ENCODE measurements at regions not wholly inside any gene's neighbourhood (a gene's known extent, or its start where the extent isn't known, plus 50 kb on each side); places are given as distances from the start of the nearest gene placed in this dataset.

GRCh38 chr13:61692691-61693090, 277.0 kb upstream of the PCDH20 start:
- intact Hi-C loops (cut with DNase I): no loop called here
- DNase-seq (no peak), ATAC-seq (no peak)
- H3K4me1 ChIP-seq: no peaks in the 10 kb centered on the region
- no peak for TF ChIP-seq CTCF (IDR thresholded peaks at IDR 0.05)
- TF ChIP-seq POLR2A (IDR thresholded peaks at IDR 0.05): no peak
- H3K4me3 ChIP-seq: no peak overlapping the region
- H3K27me3 ChIP-seq: no peaks in the 10 kb centered on the region
- no peaks in the 10 kb centered on the region for H3K9me3 ChIP-seq
- H3K27ac ChIP-seq: no peak overlapping the region
- H3K36me3 ChIP-seq (replicated peaks in 1 of 2; ENCODE audit: insufficient read depth in 1 of 2, low read depth in 2 of 2): no peaks in the 10 kb centered on the region

GRCh38 chr13:61685682-61686012, 270.0 kb upstream of the PCDH20 start:
- DNase-seq (no peak), ATAC-seq (no peak)
- intact Hi-C loops (cut with DNase I): no loop called here
- TF ChIP-seq POLR2A (IDR thresholded peaks at IDR 0.05) (no peak), CTCF (IDR thresholded peaks at IDR 0.05) (no peak)
- whole genome bisulfite sequencing, 2 donors: 55 to 63% methylated on average over 2 of the region's 2 CpGs
- Histone ChIP-seq H3K27me3 (no peaks in the 10 kb centered on the region), H3K36me3 (replicated peaks in 1 of 2; ENCODE audit: insufficient read depth in 1 of 2, low read depth in 2 of 2) (no peaks in the 10 kb centered on the region), H3K4me1 (no peaks in the 10 kb centered on the region), H3K9me3 (no peaks in the 10 kb centered on the region), H3K4me3 (no peak overlapping the region), H3K27ac (no peak overlapping the region)

- no peak for DNase-seq
- Histone ChIP-seq H3K4me1 (no peaks in the 10 kb centered on the region), H3K27me3 (no peaks in the 10 kb centered on the region), H3K4me3 (no peak overlapping the region), H3K36me3 (replicated peaks in 1 of 2; ENCODE audit: insufficient read depth in 1 of 2, low read depth in 2 of 2) (no peaks in the 10 kb centered on the region), H3K9me3 (no peaks in the 10 kb centered on the region), H3K27ac (no peak overlapping the region)
- 63 to 73% methylated on average over 3 to 4 of the region's 4 CpGs for WGBS, 2 donors
- TF ChIP-seq POLR2A (IDR thresholded peaks at IDR 0.05) (no peak), CTCF (IDR thresholded peaks at IDR 0.05) (no peak)
- intact Hi-C loops (cut with DNase I): no loop called here
- no peak for ATAC-seq
These were observed 269.5 kb upstream of the PCDH20 start for GRCh38 chr13:61684976-61685681.

- intact Hi-C loops (cut with DNase I): no loop called here
- Histone ChIP-seq H3K27ac (no peak overlapping the region), H3K4me1 (no peaks in the 10 kb centered on the region), H3K36me3 (replicated peaks in 1 of 2; ENCODE audit: insufficient read depth in 1 of 2, low read depth in 2 of 2) (no peaks in the 10 kb centered on the region), H3K4me3 (no peak overlapping the region), H3K27me3 (no peaks in the 10 kb centered on the region), H3K9me3 (no peaks in the 10 kb centered on the region)
- ATAC-seq (no peak), DNase-seq (no peak)
- TF ChIP-seq POLR2A (IDR thresholded peaks at IDR 0.05): no peak
- no peak for TF ChIP-seq CTCF (IDR thresholded peaks at IDR 0.05)
- WGBS, 2 donors: 71 to 76% methylated on average over 4 of the region's 4 CpGs
These were observed 257.1 kb upstream of the PCDH20 start for GRCh38 chr13:61672756-61673155.

- WGBS, 2 donors: 83 to 86% methylated on average over 19 of the region's 19 CpGs
- no peak for DNase-seq
These were observed 254.9 kb upstream of the PCDH20 start for GRCh38 chr13:61670384-61671161.

More at GRCh38 chr13:61670384-61671161, 254.9 kb upstream of the PCDH20 start:
- Histone ChIP-seq H3K9me3 (no peaks in the 10 kb centered on the region), H3K27ac (no peak overlapping the region), H3K36me3 (replicated peaks in 1 of 2; ENCODE audit: insufficient read depth in 1 of 2, low read depth in 2 of 2) (no peaks in the 10 kb centered on the region), H3K4me1 (no peaks in the 10 kb centered on the region), H3K27me3 (no peaks in the 10 kb centered on the region), H3K4me3 (no peak overlapping the region)
- intact Hi-C loops (cut with DNase I): no loop called here
- no peak for ATAC-seq
- TF ChIP-seq POLR2A (IDR thresholded peaks at IDR 0.05) (no peak), CTCF (IDR thresholded peaks at IDR 0.05) (no peak)
